C1 segment of cervical spinal cord (tissue), 14 donors: ENCODE measurements at regions not wholly inside any gene's neighbourhood (a gene's known extent, or its start where the extent isn't known, plus 50 kb on each side); places are given as distances from the start of the nearest gene placed in this dataset.
"Not testable (repeated sequence)": the region's sequence is repeated elsewhere in the genome, so short reads cannot be mapped to it uniquely, and the experiment has no call there.

Source experiments
- DNase-seq, 14 donors: peaks; one replicate each; lab custom pipeline; 2025; lab: John Stamatoyannopoulos, UW

DNA sequence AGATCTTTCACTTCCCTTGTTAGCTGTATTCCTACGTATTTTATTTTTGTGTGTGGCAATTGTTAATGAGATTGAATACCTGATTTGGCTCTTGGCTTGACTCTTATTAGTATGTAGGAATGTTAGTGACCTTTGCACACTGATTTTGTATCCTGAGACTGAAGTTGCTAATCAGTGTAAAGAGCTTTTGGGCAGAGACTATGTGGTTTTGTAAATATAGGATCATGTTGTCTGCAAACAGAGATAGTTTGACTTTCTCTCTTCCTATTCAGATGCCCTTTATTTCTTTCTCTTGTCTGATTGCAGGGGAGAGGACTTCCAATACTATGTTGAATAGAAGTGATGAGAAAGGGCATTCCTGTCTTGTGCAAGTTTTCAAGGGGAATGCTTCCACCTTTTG, 160.3 kb upstream of the PCDH20 start:
- DNase-seq = no peak

DNA sequence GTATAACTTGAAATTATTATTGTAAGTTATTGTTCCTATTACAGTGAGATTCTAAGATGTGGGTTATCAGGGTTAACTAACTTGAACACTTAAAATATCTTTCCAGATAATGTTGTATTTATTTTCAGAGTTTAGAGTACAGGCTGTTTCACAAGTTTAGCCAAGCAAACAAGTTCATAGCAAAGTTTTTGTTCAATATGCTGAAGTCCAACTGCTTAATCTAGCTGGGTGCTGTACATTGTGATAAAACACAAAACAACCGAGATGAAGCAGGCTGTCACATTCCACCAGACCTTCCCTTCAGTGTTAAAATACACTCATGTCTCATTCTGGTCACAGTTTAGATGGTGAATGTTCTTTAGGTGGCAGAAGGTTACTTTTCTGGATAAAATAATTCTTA, 148.0 kb upstream of the PCDH20 start:
- no peak for DNase-seq

DNA sequence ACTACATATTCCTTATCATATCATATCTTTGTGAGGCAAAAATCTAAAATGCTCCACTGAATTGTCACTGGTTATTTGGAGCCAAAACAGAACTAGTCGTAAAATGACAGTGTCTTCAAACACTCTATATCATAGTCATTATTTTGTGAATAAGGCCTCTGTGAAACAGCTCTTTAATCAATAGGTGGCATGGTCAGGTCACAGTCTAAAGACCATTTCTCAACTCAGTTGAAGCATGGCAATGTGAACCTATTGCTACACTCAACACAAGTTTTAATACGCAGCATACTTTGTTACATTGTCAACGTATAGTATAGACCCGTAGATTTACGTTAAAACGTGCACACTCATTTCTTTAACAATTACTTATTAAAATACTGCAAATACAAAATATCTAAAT, 131.3 kb upstream of the PCDH20 start:
- DNase-seq = no peak

DNA sequence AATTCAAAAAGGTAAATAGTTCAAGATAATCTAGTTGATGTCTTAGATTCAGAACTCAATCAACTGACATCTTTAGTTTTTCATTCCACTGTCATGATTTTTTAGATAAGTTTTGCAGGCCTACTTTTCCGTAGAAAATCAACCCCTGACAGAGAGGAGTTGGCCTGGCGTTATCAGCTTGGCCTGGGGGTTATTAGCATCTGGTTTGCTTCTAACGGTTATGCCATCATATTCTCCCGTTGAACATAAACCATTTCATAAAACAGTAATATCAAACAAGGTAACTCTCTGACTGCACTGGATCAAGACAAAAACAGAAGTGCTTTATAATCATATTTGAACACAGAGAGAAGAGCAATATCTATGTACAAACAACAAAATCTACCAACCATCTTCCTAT, 130.8 kb upstream of the PCDH20 start:
- DNase-seq = no peak

DNA sequence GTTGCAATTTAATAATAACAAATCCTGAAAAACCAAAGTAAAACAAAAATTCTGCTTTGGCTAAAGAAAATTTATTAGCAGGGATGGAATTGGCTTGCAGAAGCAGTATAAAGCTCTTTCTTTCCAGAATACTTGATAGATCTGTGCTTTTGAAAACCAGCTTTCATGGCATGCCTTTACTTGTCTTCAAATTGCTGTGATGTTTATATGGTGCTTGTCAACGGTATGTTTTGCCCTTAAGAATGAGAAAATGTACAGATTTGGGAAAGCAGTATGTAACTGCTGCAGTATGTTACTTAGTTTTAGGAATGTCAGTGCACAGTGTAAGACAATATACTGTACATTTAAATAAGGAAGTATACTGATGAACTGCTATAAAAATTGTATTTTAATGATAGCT, 120.8 kb upstream of the PCDH20 start:
- no peak for DNase-seq

DNA sequence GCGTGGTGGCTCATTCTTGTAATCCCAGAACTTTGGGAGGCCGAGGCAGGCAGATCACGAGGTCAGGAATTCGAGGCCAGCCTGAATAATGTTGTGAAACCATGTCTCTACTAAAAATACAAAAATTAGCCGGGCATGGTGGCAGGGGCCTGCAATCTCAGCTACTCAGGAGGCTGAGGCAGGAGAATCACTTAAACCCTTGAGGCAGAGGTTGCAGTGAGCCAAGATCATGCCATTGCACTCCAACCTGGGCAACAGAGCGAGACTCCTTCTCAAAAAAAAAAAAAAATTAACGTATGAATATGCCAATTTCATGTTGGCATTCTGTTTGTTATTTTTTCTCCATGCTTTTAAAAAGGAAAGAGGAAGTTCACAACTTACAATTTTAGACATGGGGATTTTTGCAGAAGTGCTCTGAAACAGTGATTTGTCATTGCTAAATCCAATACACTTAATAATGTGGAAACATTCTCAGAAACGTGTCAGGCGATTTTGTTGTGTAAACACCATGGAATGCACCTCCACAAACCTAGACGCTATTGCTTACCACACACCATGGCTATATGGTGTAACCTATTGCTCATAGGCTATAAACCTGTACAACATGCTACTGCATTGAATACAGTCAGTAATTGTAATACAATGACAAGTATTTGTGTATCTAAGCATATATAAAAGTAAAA, 115.9 kb upstream of the PCDH20 start:
- no peak for DNase-seq

DNA sequence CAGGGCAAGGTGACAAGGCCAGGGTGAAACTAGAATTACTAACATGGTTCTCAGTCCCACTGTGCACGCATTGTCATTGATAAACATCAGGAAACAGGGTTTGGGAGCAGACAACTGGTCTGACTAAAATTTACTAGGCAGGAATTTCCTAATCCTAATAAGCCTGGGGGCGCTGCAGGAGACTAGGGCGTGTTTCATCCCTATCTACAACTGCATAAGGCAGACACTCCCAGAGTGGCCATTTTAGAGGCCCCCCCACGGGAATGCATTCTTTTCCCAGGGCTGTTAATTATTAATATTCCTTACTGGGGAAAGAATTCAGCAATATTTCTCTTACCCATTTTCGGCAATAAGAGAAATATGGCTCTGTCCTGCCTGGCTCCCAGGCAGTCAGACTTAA, 103.6 kb upstream of the PCDH20 start:
- DNase-seq = not testable (repeated sequence)

DNA sequence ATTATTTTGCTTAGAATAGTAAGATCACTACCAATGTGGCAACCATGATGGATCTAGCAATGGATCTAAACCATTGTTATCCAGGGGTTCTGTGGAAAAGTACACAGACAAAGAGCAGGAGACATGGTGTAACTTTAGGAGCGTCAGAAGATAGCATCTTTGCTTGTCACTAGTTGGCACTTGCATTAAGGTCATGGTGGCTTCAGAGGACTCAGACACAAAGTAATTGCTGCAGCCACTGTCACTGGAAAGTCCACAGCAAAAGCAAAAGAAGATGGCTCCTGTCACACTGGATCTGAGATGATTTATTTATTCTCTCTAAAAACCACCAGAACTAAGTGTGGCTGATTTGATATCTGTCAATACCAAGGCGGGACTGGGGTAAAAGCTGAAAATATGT, 93.3 kb upstream of the PCDH20 start:
- no peak for DNase-seq

DNA sequence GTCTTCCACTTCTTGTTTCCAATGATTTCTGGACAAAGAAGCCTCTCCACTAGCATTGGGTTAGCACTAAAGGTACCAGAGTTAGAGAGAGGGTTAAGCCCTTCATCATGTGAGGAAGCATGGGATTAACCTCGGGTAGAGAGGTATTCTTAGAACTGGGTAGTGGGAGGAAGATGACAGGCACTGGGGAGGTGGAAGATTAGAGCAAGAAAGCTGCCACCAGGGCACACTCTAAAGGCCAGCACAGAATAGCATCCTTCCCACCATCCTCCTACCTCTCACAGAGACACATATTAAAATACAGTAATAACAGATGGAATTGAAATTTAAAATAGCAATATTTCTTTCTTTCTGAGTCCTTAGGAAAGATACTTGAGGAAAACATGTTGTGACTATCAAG, 84.5 kb upstream of the PCDH20 start:
- DNase-seq = no peak

DNA sequence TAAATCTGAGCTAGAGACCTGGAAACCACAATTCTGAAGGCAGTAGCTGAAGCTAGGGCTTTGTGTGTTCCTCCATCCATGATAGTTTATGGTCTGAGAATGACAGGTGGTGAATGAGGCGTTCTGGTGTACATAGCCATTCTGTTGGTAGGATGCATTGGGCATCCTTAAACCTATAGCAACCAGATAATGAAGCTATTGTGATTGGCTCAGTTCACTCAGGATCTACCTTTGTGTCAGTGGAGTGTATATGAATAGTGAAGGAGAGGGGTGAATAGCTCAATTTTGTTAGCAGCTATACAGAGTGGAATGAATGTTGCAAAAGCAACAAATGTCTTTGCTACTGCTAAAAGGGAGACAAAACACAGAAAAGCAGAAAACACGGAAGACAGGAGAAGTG, 80.0 kb upstream of the PCDH20 start:
- no peak for DNase-seq

DNA sequence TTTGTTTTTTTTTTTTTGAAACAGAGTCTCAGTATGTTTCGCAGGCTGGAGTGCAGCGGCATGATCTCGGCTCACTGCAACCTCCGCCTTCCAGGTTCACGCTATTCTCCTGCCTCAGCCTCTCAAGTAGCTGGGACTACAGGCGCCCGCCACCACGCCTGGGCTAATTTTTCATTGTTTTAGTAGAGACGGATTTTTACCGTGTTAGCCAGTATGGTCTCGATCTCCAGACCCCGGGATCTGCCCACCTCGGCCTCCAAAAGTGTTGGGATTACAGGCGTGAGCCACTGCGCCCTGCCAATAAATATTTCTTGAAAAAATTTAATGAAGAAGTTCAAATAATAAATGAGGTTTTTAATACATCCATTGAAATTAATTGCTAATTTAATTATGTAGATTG, 77.9 kb upstream of the PCDH20 start:
- not testable (repeated sequence) for DNase-seq

DNA sequence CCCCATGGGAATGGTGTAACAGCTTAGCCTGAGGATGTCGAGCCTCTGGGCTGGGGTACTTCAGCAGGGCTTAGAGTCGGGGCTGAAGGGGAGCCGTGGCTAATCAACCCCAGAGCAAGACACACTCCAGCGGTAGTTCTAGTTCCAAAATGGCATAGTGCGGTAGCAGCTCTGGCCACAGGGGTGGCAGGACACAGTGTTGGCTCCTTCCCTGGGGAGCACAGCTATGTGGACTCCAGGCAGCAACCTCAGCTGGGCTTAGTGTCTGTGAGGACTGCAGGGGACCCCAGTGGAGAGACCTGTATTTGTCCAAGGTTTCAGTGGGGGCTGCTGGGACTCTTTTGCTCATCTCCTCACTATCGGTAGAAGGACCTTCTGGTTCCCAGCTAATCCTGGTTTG, 70.8 kb upstream of the PCDH20 start:
- no peak for DNase-seq

DNA sequence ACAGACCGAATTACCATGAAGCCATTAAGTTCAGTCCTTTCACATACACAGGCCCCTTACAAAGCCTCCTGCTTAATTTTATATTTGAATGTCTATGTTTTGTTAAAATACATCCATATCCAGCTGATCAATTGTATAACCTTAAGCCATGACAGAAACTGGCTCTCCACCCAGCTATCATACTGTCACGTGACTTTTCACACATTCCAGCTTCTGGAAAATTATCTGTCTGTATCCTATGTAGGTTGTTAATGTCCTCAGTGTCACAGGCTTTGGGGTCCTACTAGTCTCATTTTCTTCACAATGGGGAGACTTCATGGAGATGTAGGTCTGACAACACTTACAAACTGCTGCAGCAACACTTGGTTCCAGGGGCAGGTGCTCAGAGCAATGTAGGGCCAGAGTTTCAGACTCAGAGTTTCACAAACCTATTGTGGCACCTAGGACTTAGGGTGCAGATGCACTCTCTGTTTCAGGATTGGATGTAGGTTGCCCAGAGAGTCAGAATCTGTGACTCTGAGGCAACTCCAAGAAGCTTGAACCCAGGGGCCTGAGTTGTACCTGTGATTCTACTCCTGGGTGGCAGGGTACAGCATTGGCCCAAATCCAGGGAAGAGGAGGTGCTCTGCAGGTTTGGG, 69.6 kb upstream of the PCDH20 start:
- no peak for DNase-seq

DNA sequence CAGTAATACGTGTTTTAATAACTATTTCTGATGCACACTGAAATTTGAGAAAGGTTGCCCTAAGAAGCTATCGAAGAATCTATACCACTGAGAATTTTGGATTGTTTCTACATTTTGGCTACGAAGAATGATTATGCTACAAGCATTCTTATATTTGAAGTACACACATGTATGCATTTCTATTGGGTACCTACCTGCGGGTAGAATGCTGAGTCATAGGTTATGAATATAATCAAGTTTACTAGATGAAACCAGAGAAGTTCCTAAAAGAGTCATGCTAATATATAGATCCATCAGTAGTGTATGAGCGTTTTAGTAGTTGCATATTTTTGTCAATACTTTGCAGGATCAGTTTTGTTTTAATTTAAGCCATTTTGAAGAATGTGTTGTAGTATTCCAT, 62.0 kb upstream of the PCDH20 start:
- no peak for DNase-seq

DNA sequence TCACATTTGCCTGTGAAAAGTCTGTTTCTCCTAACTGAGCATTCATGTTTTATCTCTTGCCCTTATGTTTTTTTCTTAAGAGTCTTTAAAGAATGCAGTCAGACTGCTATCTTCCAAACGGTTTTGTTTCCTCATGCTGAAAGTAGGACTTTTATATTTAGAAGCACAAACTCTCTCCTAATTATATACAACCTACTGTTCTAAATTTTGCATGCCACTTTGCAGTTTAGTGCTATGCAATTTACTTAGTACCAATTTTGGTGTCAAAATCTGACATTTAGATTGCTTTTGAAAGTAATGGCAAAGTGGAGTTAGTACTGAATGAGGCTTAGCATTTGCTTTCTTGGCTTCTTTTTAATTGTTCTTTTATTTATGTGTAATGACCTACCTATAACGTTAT, 55.1 kb upstream of the PCDH20 start:
- no peak for DNase-seq

DNA sequence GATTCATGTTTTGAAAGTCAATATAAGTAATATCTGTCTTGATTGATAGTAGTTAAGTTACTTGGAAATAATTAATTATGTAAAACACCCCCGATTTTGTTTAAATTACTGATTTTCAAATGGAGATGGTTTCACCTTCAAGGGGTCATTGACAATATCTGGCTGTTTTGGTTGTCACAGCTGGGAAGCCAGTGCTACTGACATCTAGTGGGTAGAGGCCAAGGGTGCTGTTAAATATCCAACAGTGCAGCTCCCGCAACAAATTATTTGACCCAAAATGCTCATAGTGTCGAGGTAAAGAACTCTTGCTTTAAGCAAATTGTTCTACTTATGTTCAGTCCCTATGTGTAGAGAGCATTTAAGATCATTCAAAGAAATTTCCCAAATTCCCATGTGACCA, 50.6 kb upstream of the PCDH20 start:
- no peak for DNase-seq
